ENCODE measurements at regions not wholly inside any gene's neighbourhood (a gene's known extent, or its start where the extent isn't known, plus 50 kb on each side); places are given as distances from the start of the nearest gene placed in this dataset.

DNA sequence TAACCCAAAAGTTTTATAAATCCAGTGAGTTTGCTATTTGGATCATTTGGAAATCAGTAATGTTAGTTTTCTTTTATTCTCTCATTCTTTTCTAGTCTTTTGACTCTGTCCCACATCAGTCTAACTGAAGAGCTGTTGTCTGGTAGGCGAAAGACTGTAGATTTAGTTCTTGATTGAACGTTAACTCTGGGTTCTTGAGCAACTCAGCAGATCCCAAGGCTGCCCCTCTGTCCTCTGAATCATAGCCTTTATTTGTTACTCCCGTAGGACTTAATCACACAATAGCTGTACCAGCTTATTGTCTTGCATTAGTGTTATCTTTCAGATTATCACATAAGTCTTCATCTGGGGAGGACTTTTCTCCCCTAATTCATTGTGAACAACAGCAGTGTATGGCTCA lies 119.3 kb upstream of the TOM1L1 start:
- ChIA-PET POLR2A (no interaction called here), CTCF (no interaction called here)
- DNase-seq: no peak
- H3K9me3 Mint-ChIP-seq (ENCODE audit: unreplicated experiment): no peaks in the 10 kb centered on the region
- Histone ChIP-seq H3K9me3 (no peaks in the 10 kb centered on the region), H3K36me3 (ENCODE audit: control insufficient read depth, insufficient read depth, low read length) (no peaks in the 10 kb centered on the region), H3K27me3 (replicated peaks; ENCODE audit: control insufficient read depth, insufficient read depth, low read length) (no peaks in the 10 kb centered on the region), H3K4me3 (ENCODE audit: low read depth, low read length) (no peak overlapping the region), H3K4me1 (no peaks in the 10 kb centered on the region)
- H3K36me3 Mint-ChIP-seq (ENCODE audit: insufficient read depth, unreplicated experiment): no peaks in the 10 kb centered on the region
- H3K27me3 Mint-ChIP-seq (ENCODE audit: insufficient read depth, unreplicated experiment): peaks cover 4% of the 10 kb centered on the region
- intact Hi-C loops (cut with micrococcal nuclease; ENCODE audit: unreplicated experiment): no loop called here
- no peaks in the 10 kb centered on the region for H3K4me1 Mint-ChIP-seq (ENCODE audit: low read depth, unreplicated experiment)
- BruUV-seq (replicated peaks): no TSS peak
- H3K27ac Mint-ChIP-seq (ENCODE audit: unreplicated experiment): no peak overlapping the region
- TF ChIP-seq, protein P1, sequence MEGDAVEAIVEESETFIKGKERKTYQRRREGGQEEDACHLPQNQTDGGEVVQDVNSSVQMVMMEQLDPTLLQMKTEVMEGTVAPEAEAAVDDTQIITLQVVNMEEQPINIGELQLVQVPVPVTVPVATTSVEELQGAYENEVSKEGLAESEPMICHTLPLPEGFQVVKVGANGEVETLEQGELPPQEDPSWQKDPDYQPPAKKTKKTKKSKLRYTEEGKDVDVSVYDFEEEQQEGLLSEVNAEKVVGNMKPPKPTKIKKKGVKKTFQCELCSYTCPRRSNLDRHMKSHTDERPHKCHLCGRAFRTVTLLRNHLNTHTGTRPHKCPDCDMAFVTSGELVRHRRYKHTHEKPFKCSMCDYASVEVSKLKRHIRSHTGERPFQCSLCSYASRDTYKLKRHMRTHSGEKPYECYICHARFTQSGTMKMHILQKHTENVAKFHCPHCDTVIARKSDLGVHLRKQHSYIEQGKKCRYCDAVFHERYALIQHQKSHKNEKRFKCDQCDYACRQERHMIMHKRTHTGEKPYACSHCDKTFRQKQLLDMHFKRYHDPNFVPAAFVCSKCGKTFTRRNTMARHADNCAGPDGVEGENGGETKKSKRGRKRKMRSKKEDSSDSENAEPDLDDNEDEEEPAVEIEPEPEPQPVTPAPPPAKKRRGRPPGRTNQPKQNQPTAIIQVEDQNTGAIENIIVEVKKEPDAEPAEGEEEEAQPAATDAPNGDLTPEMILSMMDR (IDR thresholded peaks at IDR 0.05; ENCODE audit: insufficient read depth in 1 of 2, low read depth in 1 of 2, low read length in 1 of 2, severe bottlenecking in 1 of 2, unreplicated experiment in 1 of 2): no peak
- H3K4me3 Mint-ChIP-seq (ENCODE audit: unreplicated experiment): no peak overlapping the region

DNA sequence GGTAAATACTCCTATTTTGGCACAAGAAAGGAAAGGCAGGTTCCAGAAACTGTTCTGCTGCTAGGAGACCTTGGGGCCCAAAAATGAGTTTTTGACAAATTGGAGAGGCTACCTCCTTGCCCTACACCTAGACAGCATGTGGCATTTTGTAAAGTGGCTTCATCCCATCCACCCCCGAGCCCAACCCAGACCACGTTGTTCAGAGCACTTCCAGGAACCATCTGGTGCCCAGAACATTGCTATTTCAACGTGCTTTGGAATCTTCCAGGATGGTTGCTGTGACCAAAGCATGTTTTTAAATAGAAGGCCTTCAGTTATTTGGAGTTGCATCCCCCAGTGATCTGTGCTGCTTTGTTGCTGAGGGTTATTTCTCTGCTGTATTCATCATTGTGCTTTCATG lies 116.3 kb upstream of the TOM1L1 start:
- H3K4me1 Mint-ChIP-seq (ENCODE audit: low read depth, unreplicated experiment): no peaks in the 10 kb centered on the region
- POLR2A ChIA-PET: no interaction called here
- H3K27ac Mint-ChIP-seq (ENCODE audit: unreplicated experiment): no peak overlapping the region

DNA sequence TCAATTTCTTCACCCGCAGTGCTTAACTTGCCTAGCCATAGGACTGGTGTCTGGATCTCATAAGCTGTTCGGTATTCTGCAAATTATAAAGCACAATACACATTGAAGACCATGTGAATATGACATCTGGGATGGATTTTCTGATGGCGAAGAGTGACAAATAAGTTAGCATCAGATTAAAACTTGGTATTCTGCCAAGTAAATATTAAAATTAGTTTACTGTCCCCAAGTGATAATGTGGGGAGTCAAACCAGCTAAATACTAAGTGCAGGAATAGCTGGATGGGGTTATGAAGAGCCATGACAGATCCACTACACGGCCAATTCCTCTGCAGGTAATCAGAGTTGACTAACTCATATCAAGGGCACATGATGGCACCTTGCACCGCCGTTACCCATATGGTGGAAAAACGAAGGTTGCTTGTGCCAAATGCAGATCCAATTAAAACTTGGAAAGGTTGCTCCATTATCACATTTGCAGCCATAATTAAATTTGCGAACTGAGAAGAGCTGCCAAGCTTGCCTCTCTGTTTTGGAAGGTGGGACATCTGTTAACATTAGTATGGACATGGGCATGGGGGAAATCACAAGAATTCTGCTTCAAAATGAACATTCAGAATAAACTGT lies 114.9 kb upstream of the TOM1L1 start:
- intact Hi-C loops (cut with micrococcal nuclease; ENCODE audit: unreplicated experiment): no loop called here
- POLR2A ChIA-PET: no interaction called here
- no peaks in the 10 kb centered on the region for H3K4me1 Mint-ChIP-seq (ENCODE audit: low read depth, unreplicated experiment)
- H3K4me3 ChIP-seq (ENCODE audit: low read depth, low read length): no peak overlapping the region
- H3K27me3 Mint-ChIP-seq (ENCODE audit: insufficient read depth, unreplicated experiment): peaks cover 10% of the 10 kb centered on the region
- no peaks in the 10 kb centered on the region for H3K36me3 ChIP-seq (ENCODE audit: control insufficient read depth, insufficient read depth, low read length)
- no peaks in the 10 kb centered on the region for H3K36me3 Mint-ChIP-seq (ENCODE audit: insufficient read depth, unreplicated experiment)
- no peaks in the 10 kb centered on the region for H3K27me3 ChIP-seq (replicated peaks; ENCODE audit: control insufficient read depth, insufficient read depth, low read length)
- CTCF ChIA-PET: no interaction called here
- no peak for DNase-seq
- H3K9me3 Mint-ChIP-seq (ENCODE audit: unreplicated experiment): no peaks in the 10 kb centered on the region
- no TSS peak for BruUV-seq (replicated peaks)
- no peaks in the 10 kb centered on the region for H3K9me3 ChIP-seq
- H3K27ac Mint-ChIP-seq (ENCODE audit: unreplicated experiment): no peak overlapping the region
- no peaks in the 10 kb centered on the region for H3K4me1 ChIP-seq
- TF ChIP-seq, protein P1 (IDR thresholded peaks at IDR 0.05; ENCODE audit: insufficient read depth in 1 of 2, low read depth in 1 of 2, low read length in 1 of 2, severe bottlenecking in 1 of 2, unreplicated experiment in 1 of 2): no peak
- H3K4me3 Mint-ChIP-seq (ENCODE audit: unreplicated experiment): no peak overlapping the region

More for the DNA sequence above, 116.3 kb upstream of the TOM1L1 start:
- no peak overlapping the region for H3K4me3 Mint-ChIP-seq (ENCODE audit: unreplicated experiment)
- TF ChIP-seq, protein P1 (IDR thresholded peaks at IDR 0.05; ENCODE audit: insufficient read depth in 1 of 2, low read depth in 1 of 2, low read length in 1 of 2, severe bottlenecking in 1 of 2, unreplicated experiment in 1 of 2): no peak
- no TSS peak for BruUV-seq (replicated peaks)
- DNase-seq: no peak
- Histone ChIP-seq H3K36me3 (ENCODE audit: control insufficient read depth, insufficient read depth, low read length) (no peaks in the 10 kb centered on the region), H3K27me3 (replicated peaks; ENCODE audit: control insufficient read depth, insufficient read depth, low read length) (no peaks in the 10 kb centered on the region), H3K9me3 (no peaks in the 10 kb centered on the region), H3K4me3 (ENCODE audit: low read depth, low read length) (no peak overlapping the region), H3K4me1 (no peaks in the 10 kb centered on the region)
- no peaks in the 10 kb centered on the region for H3K9me3 Mint-ChIP-seq (ENCODE audit: unreplicated experiment)
- CTCF ChIA-PET: no interaction called here
- peaks cover 7% of the 10 kb centered on the region for H3K27me3 Mint-ChIP-seq (ENCODE audit: insufficient read depth, unreplicated experiment)
- H3K36me3 Mint-ChIP-seq (ENCODE audit: insufficient read depth, unreplicated experiment): no peaks in the 10 kb centered on the region
- intact Hi-C loops (cut with micrococcal nuclease; ENCODE audit: unreplicated experiment): no loop called here
